ENCODE measurements at regions not wholly inside any gene's neighbourhood (a gene's known extent, or its start where the extent isn't known, plus 50 kb on each side); places are given as distances from the start of the nearest gene placed in this dataset.
"Not testable (repeated sequence)": the region's sequence is repeated elsewhere in the genome, so short reads cannot be mapped to it uniquely, and the experiment has no call there.

- in situ Hi-C loops (cut with HindIII; ENCODE audit: low sequenced_read_pairs) = no loop called here
These were observed 110.6 kb upstream of the ZNF746 start for GRCh38 chr7:149608168-149608567.

DNA sequence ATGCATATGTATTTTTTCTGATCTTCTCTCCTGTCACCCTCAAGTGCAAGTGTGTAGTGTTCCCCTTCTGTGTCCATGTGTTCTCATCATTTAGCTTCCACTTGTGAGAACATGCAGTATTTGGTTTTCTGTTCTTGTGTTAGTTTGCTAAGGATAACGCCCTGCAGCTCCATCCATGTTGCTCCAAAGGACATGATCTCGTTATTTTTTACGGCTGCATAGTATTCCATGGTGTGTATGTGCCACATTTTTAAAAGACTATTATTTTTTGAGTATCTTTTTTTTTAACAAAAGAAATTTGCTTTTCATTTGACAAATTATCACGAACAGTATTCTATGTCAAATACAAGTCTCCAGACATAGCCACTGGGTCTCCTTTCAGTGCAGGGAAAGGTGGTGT, 110.1 kb upstream of the ZNF746 start:
- in situ Hi-C loops (cut with HindIII; ENCODE audit: low sequenced_read_pairs) = no loop called here

DNA sequence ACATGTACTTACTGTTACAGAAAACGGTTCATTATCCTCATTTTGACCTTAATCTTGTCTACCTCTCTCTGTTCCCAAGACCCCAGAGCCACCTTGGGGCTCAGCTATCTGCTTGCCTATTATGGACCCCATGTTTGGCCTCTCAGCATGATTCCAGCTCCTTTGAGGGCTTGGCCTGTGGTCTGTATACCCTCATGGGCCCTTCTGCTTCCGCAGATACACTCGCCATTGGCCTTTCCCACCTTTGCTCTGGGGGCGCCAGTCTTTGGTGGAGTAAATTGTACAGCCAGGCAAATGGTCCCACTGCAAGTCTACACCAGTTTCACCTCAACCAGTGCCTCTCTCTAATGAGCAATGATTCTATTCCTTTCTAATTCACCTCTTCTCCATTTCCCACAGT, 109.2 kb upstream of the ZNF746 start:
- in situ Hi-C loops (cut with HindIII; ENCODE audit: low sequenced_read_pairs) = no loop called here

GRCh38 chr7:149605696-149606095, 108.1 kb upstream of the ZNF746 start:
- in situ Hi-C loops (cut with HindIII; ENCODE audit: low sequenced_read_pairs) = no loop called here

- in situ Hi-C loops (cut with HindIII; ENCODE audit: low sequenced_read_pairs) = no loop called here
These were observed 106.9 kb upstream of the ZNF746 start for GRCh38 chr7:149604521-149604920.

- in situ Hi-C loops (cut with HindIII; ENCODE audit: low sequenced_read_pairs) = not testable (repeated sequence)
These were observed 103.2 kb upstream of the ZNF746 start for GRCh38 chr7:149600669-149601330.

GRCh38 chr7:149599636-149600206, 102.1 kb upstream of the ZNF746 start:
- in situ Hi-C loops (cut with HindIII; ENCODE audit: low sequenced_read_pairs) = no loop called here

DNA sequence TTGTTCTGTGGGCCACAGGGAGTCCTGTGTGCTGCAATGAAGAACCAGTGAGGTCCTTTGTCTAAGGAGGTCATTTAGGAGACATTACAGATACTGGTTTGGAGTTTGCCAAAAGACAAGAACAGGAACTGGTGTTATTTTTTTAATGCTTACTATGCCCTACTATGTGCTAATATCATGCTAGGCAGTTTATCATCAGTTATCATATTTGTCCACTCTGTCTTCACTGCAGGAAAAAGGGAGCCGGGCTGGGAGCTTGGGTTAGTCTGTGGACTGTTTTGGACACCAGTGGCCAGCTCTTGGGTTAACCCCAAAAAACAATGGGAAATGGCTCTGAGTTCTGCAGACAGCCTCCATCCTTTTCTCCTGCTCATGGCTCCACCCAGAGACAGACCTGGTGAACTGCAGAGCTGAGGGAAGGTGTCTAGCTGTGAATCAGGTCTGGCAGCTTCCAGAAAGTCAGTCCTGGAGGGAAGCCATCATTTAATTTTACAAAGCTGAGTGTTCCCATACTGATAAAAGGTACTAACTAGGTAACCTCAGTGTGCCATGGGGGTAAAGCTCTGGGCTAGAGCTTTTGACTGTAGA, 101.2 kb upstream of the ZNF746 start:
- in situ Hi-C loops (cut with HindIII; ENCODE audit: low sequenced_read_pairs) = no loop called here

DNA sequence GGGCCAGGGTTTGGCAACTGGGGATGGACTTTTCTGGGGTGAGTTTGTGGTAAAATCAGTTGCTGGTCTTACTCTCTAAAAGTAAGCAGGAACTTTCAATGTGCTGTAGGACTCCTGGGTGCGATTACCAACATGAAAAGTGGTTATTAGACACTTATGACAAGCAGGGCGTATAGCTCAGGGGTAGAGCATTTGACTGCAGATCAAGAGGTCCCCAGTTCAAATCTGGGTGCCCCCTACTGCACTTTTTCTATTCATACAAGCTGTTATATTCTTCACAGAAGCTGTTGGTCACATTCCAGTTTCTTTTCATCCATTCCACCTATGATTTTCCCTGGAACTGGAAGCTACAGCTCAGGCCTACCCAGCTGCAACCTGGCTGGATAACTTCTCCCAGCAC, 100.2 kb upstream of the ZNF746 start:
- in situ Hi-C loops (cut with HindIII; ENCODE audit: low sequenced_read_pairs) = not testable (repeated sequence)

- in situ Hi-C loops (cut with HindIII; ENCODE audit: low sequenced_read_pairs) = no loop called here
These were observed 97.9 kb upstream of the ZNF746 start for GRCh38 chr7:149595541-149595940.

GRCh38 chr7:149595078-149595477, 97.5 kb upstream of the ZNF746 start:
- in situ Hi-C loops (cut with HindIII; ENCODE audit: low sequenced_read_pairs) = no loop called here

GRCh38 chr7:149588930-149589329, 91.3 kb upstream of the ZNF746 start:
- in situ Hi-C loops (cut with HindIII; ENCODE audit: low sequenced_read_pairs) = no loop called here

DNA sequence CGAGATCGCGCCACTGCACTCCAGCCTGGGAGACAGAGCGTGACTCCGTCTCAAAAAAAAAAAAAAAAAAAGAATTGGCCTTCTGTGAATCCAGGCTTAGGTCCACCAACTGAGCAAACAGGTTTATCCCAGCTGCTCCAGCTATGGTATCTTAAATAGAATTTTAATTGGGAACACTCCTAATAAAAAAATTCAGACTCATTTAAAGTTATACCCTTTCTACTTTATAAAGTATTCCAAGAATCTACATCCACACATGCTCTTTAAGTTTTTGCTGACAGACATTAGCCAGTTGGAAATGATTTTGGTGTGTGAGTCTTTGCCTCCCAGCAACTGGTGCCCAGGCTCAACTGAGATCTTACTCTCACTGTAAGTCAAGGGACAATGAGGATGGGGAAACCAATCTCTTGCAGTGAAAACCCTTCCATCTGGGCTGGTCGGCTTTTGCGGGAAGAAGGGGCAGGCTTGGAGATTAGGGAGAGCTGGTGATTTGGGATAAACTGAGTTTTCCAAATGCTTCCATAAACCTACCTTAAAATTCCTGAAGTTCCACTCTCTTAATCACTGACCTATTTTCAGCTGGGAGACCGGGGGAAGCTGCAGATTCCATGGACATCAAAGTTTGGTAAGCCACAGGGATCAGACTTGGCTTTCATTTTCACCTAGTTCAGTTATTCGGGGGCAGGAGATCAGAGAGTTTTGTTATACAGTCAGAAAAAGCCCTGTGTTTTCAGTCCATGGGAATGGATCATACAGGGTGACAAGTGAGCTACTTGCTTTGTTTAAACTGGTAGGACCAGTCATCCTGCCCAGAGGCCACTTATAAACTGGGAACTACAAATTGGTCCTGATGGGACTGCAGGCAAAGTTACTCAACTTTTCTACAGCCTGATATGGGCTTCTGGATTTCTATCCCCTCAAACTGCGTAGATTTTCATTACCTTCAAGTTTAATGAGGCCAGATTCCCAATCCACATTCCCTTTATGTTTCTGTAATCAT, 89.3 kb upstream of the ZNF746 start:
- in situ Hi-C loops (cut with HindIII; ENCODE audit: low sequenced_read_pairs) = no loop called here

GRCh38 chr7:149584530-149584929, 86.9 kb upstream of the ZNF746 start:
- in situ Hi-C loops (cut with HindIII; ENCODE audit: low sequenced_read_pairs) = no loop called here

DNA sequence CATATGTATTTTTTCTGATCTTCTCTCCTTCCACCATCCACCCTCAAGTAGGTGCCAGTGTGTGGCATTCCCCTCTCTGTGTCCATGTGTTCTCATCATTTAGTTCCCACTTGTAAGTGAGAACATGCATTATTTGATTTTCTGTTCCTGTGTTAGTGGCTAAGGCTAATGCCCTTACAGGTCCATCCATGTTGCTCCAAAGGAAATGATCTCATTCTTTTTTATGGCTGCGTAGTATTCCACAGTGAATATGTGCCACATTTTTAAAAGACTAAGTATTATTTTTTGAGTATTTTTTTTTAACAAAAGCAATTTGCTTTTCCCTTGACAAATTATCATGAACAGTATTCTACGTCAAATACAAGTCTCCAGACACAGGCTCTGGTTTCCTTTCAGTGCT, 86.4 kb upstream of the ZNF746 start:
- in situ Hi-C loops (cut with HindIII; ENCODE audit: low sequenced_read_pairs) = no loop called here

GRCh38 chr7:149580328-149580727, 82.7 kb upstream of the ZNF746 start:
- in situ Hi-C loops (cut with HindIII; ENCODE audit: low sequenced_read_pairs) = no loop called here

- in situ Hi-C loops (cut with HindIII; ENCODE audit: low sequenced_read_pairs) = not testable (repeated sequence)
These were observed 81.8 kb upstream of the ZNF746 start for GRCh38 chr7:149579365-149579764.

DNA sequence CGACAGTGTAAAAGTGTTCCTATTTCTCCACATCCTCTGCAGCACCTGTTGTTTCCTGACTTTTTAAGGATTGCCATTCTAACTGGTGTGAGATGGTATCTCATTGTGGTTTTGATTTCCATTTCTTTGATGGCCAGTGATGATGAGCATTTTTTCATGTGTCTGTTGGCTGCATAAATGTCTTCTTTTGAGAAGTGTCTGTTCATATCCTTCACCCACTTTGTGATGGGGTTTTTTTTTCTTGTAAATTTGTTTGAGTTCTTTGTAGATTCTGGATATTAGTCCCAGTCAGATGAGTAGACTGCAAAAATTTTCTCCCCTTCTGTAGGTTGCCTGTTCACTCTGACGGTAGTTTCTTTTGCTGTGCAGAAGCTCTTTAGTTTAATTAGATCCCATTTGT, 76.8 kb upstream of the ZNF746 start:
- in situ Hi-C loops (cut with HindIII; ENCODE audit: low sequenced_read_pairs) = not testable (repeated sequence)

- in situ Hi-C loops (cut with HindIII; ENCODE audit: low sequenced_read_pairs) = no loop called here
These were observed 75.9 kb upstream of the ZNF746 start for GRCh38 chr7:149573519-149573918.

DNA sequence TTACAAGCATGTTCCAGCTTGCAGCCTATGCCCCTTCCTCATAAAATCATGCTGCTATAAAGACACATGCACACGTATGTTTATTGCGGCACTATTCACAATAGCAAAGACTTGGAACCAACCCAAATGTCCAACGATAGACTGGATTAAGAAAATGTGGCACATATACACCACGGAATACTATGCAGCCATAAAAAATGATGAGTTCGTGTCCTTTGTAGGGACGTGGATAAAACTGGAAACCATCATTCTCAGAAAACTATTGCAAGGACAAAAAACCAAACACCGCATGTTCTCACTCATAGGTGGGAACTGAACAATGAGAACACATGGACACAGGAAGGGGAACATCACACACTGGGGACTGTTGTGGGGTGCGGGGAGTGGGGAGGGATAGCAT, 75.3 kb upstream of the ZNF746 start:
- in situ Hi-C loops (cut with HindIII; ENCODE audit: low sequenced_read_pairs) = not testable (repeated sequence)

DNA sequence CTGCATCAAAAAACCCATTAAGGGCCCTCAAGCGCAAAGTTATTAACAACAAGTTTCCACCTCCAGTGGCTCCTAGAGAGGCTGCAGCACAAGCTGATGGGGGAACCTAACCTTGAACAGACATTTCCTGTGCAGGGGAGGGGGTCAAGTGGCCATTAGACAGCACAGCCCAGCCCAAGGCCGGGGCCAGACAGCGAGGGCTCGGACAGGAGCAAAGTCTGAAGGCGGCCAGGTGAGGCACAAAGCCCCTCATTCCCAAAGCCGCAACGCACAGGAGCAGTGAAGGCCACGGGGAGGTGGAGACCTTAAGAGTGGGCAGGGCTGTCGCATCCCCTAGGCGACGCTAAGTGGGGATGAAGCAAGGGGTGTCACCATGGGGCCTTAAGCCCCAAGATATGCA, 73.2 kb upstream of the ZNF746 start:
- in situ Hi-C loops (cut with HindIII; ENCODE audit: low sequenced_read_pairs) = no loop called here
